ENCODE measurements at regions not wholly inside any gene's neighbourhood (a gene's known extent, or its start where the extent isn't known, plus 50 kb on each side); places are given as distances from the start of the nearest gene placed in this dataset.
A peak's percentile ranks its signal among the peaks of the same experiment; 100 is the strongest.

DNA sequence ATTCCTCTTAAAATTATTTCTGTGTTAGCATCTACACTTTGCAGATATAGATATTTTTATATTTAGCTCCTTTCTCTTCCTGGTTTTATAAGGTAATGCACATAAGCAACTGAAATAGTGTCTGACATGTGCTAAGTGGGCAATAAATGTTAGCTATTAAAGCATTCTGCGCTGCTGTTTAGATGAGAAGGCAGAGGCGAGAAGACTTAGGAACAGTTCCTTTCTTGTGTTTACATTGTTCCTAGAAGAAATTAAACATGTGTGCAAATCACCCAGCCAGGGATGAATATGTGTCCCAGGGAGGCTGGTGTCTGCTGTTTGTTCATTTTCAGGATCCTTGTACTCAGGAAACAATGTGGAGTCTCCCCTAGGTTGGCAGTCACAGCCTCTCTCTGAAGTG is 292.3 kb downstream of the PMP22 start:
- Mint-ChIP-seq H3K4me1 (no peaks in the 10 kb centered on the region), H3K36me3 (peaks cover 1% of the 10 kb centered on the region), H3K27me3 (peaks cover 47% of the 10 kb centered on the region), H3K27ac (no peak overlapping the region), H3K4me3 (no peak overlapping the region), H3K9me3 (peaks cover 21% of the 10 kb centered on the region)
- no peak for DNase-seq

DNA sequence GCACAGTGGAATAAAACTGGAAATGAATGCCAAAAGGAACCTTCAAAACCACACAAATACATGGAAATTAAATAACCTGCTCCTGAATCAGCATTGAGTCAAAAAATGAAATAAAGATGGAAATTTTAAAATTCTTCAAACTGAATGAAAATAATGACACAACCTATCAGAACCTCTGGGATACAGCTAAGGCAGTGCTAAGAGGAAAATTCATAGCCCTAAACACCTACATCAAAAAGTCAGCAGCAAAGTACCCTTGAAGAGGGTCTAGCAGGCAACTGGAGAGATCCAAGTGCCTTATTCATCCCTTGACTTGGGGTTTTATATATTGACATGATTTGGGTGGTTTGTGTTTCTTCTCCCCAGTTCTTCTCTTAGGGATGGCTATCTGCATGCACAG is 294.1 kb downstream of the PMP22 start:
- Mint-ChIP-seq H3K4me3 (no peak overlapping the region), H3K27me3 (peaks cover 45% of the 10 kb centered on the region), H3K27ac (no peak overlapping the region), H3K4me1 (no peaks in the 10 kb centered on the region), H3K9me3 (peaks cover 21% of the 10 kb centered on the region), H3K36me3 (peaks cover 1% of the 10 kb centered on the region)
- no peak for DNase-seq

DNA sequence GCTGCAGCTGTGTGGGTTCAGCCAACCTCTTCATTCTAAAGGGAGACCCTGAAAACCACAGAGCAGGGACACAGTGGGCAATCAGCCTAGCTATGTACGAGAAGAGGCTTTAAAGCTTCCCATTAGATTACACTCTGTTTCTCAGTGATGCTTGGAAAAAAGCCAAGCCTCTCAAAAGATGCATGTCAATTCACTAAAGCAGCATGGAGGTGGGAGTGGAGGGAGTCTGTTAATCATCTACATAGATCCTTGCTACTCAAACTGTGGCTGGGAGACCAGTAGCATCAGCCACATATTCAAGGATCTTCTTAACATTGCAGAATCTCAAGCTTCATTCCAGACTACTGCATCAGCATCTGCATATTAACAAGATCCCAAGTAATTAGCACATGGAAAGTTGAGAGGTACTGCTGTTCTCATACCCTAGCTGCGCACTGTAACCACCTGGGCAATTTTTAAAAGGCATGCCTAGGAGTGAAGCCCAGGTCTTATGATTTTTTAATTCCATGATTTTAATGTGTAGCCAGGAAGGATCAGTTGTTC is 305.9 kb downstream of the PMP22 start:
- no peaks in the 10 kb centered on the region for H3K9me3 Mint-ChIP-seq
- H3K27me3 Mint-ChIP-seq, result peaks cover 4% of the 10 kb centered on the region
- H3K4me3 Mint-ChIP-seq, result no peak overlapping the region
- H3K27ac Mint-ChIP-seq, result no peak overlapping the region
- no peaks in the 10 kb centered on the region for H3K36me3 Mint-ChIP-seq
- H3K4me1 Mint-ChIP-seq, result no peaks in the 10 kb centered on the region
- DNase-seq, result no peak

DNA sequence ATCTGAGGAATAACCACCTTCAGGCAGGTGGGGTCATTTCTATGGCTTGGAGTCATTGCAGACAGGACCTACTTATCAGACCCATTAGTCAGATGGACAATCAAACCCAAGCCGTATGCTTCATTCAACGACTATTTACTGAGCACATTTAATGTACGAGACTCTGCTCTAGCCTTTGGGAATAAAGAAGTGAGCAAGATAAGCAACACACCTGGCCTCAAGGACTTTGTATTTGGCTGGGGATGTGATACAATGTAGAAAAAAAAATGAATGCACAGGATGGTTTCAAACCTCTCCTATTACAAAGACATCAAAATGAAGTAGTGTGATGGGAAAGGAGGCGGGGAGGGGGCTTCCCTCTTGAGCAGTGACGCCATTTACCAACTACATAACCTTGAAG is 311.7 kb downstream of the PMP22 start:
- Mint-ChIP-seq H3K27ac (no peak overlapping the region), H3K36me3 (no peaks in the 10 kb centered on the region)

DNA sequence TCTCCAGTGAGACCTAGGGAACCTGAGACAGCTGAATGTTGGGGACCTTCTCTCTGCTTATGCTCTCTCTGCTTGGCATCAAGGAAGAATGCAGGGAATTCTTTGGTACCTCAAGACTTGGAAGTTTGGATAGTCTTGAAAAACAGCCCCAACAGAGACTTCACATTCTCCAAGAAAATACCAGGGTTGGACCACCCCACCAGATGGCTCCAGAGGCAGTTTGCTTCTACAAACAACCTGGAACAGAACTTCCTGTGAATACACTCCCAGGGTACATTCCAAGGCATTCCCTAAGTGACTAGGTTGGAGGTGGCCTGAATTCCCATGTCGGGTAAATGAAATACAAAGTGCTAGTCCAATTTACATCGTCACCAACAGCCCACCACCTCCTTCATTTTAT is 314.4 kb downstream of the PMP22 start:
- Mint-ChIP-seq H3K27me3 (peaks cover 7% of the 10 kb centered on the region), H3K9me3 (no peaks in the 10 kb centered on the region), H3K4me1 (no peaks in the 10 kb centered on the region), H3K36me3 (no peaks in the 10 kb centered on the region), H3K4me3 (no peak overlapping the region), H3K27ac (no peak overlapping the region)
- no peak for DNase-seq

More for the DNA sequence above, 311.7 kb downstream of the PMP22 start:
- DNase-seq, result no peak
- H3K4me1 Mint-ChIP-seq, result no peaks in the 10 kb centered on the region
- H3K4me3 Mint-ChIP-seq, result no peak overlapping the region
- peaks cover 7% of the 10 kb centered on the region for H3K27me3 Mint-ChIP-seq
- no peaks in the 10 kb centered on the region for H3K9me3 Mint-ChIP-seq

DNA sequence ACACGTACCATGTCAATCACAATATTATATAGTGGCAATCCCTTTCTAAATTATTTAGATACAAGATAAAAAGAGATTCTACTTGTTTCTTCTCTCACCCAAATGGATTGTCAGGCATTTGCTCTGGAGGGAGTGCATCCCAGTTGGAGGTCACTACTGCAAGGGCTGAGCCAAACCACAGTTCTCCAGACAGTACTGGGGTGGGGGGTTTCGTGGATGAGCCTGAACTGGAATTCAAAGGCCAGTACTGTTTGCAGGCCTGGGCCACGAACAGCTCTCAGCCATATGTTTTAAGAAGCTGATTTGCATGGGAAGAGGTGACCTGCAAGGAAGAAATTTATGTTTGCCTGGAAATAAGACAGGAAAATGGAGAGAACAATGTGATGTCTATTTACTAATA is 314.9 kb downstream of the PMP22 start:
- Mint-ChIP-seq H3K9me3 (no peaks in the 10 kb centered on the region), H3K36me3 (no peaks in the 10 kb centered on the region), H3K4me1 (no peaks in the 10 kb centered on the region), H3K27ac (no peak overlapping the region), H3K27me3 (peaks cover 7% of the 10 kb centered on the region), H3K4me3 (no peak overlapping the region)
- DNase-seq, result no peak

DNA sequence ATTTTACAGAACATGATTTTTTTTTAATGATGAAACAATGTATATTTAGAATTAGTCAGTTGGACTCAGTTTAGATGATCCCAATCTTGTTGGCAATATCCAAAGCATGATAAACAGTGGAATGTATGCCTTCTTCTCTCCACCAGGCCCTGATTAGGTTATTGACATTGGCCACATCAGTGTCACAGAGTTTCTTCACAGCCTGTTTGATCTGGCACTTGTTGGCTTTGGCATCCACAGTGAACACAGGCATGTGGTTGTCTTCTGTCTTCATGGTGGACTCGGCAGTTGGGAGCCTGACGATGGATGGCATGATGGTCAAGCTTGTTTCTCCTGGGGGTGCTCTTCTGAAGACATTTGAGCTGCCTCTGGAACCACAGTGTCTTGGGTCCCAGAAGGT is 317.5 kb downstream of the PMP22 start:
- no peaks in the 10 kb centered on the region for H3K4me1 Mint-ChIP-seq
- H3K27me3 Mint-ChIP-seq, result peaks cover 20% of the 10 kb centered on the region
- H3K9me3 Mint-ChIP-seq, result no peaks in the 10 kb centered on the region
- H3K36me3 Mint-ChIP-seq, result no peaks in the 10 kb centered on the region
- no peak overlapping the region for H3K27ac Mint-ChIP-seq
- no peak overlapping the region for H3K4me3 Mint-ChIP-seq
- no peak for DNase-seq

DNA sequence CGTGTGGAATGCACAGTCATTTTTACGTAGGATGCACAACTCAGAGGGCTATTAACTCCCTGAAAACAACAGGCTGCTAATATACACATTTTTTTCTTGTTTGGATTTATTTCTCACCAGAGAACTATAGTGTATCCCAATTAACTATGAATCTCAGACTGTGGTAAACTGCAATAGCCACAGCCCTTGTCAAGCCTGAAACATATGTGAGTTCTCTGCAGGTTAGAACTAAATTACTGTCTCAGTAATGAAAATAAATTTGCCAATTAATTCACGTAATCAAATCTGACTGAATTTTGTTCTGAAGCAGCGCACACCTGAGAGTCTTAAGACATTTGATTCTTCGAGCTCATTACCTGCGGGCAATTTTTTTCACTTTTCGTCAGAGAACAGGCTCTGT is 318.6 kb downstream of the PMP22 start:
- no peak for DNase-seq
- Mint-ChIP-seq H3K9me3 (no peaks in the 10 kb centered on the region), H3K36me3 (no peaks in the 10 kb centered on the region)

DNA sequence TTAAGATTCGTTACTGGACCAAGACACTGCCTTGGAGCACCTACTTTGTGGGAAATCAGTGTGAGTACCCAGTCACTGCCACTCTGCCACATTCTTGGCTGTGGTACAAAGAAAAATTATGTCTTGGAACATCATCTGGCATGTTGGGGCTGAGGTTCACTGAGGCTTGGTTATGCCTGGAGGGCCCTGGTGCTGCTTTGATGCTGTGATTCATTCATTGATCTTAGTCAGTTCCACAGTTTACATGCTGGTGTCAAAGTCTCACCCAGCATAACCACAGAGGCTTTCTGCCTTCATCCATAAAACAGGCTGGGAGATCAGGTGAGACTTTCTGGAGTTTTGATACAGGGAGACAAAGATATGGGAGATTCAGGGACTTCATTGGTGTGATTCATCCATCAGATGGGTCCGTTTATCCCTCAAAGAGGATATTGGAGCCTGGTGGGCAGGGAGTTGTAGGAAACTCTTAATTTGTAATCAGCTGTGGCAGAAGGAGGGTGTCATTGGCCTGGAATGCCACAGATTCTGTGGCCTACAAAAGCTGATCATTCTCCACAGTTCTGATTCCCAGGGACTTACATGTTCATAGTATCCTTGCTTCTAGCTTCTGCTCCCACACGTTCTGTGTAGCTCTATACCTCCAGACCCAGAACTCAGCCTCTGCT is 322.5 kb downstream of the PMP22 start:
- no peak for DNase-seq
- peaks cover 21% of the 10 kb centered on the region for H3K27me3 Mint-ChIP-seq
- H3K36me3 Mint-ChIP-seq, result no peaks in the 10 kb centered on the region
- no peaks in the 10 kb centered on the region for H3K9me3 Mint-ChIP-seq
- H3K4me3 Mint-ChIP-seq, result no peak overlapping the region
- no peaks in the 10 kb centered on the region for H3K4me1 Mint-ChIP-seq
- H3K27ac Mint-ChIP-seq, result no peak overlapping the region

More for the DNA sequence above, 318.6 kb downstream of the PMP22 start:
- H3K27ac Mint-ChIP-seq, result no peak overlapping the region
- no peaks in the 10 kb centered on the region for H3K4me1 Mint-ChIP-seq
- peaks cover 21% of the 10 kb centered on the region for H3K27me3 Mint-ChIP-seq
- H3K4me3 Mint-ChIP-seq, result no peak overlapping the region

DNA sequence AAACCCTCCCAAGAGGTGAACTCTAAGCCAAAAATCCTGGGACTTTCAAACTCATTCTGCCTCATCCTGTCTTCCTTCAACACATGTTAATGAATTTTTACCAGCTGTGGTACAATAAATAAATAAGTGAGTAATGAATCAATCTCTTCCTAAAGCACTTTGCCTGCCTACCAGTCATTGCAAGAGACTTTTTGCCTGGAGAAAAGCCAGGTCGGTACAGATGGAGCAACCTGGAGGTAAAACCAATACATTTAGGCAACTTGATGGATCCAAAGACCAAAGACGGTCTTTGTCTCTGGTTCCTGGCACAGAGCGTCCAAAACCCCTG is 324.2 kb downstream of the PMP22 start:
- no peak for DNase-seq
- Mint-ChIP-seq H3K27me3 (peaks cover 30% of the 10 kb centered on the region), H3K4me1 (no peaks in the 10 kb centered on the region), H3K27ac (no peak overlapping the region), H3K9me3 (no peaks in the 10 kb centered on the region), H3K36me3 (no peaks in the 10 kb centered on the region), H3K4me3 (no peak overlapping the region)

DNA sequence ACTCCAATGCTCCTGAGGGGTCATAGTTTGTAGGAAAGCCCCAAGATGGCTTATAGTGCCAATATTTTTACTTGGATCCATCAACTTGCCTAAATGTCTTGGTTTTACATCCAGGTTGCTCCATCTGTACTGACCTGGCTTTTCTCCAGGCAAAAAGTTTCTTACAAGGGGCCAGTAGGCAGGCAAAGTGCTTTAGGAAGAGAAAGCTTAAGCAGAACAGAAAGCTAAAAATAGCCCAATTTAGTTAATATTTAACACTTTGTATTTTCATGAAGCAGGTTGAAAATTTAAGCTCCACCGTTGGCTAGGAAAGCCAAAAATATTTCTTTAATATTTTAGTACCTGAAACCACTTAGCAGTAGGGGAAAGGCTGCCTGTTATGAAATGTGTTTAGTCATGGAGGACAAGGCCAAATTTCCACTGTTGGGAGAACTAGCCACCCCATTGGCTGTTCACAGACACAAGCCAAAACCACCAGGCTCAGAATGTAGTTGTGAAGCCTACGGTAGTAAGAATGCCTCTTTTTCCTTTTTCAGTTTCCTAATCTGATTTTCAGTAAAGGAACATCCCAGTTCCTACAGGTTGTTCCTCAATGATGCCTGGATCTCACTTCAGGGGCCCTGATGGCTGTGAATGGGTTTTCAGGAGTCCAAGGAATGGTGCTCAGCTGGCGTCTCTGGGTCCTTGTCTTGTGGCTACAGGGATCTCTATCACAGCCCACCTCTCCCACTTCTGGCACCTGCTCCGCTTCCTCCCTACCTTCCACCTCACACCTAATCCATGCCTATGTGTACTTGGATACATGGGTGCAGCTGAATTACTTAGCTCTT is 324.8 kb downstream of the PMP22 start:
- H3K36me3 Mint-ChIP-seq, result no peaks in the 10 kb centered on the region
- DNase-seq, result no peak
- peaks cover 30% of the 10 kb centered on the region for H3K27me3 Mint-ChIP-seq
- no peak overlapping the region for H3K4me3 Mint-ChIP-seq
- H3K4me1 Mint-ChIP-seq, result no peaks in the 10 kb centered on the region
- no peak overlapping the region for H3K27ac Mint-ChIP-seq
- no peaks in the 10 kb centered on the region for H3K9me3 Mint-ChIP-seq

DNA sequence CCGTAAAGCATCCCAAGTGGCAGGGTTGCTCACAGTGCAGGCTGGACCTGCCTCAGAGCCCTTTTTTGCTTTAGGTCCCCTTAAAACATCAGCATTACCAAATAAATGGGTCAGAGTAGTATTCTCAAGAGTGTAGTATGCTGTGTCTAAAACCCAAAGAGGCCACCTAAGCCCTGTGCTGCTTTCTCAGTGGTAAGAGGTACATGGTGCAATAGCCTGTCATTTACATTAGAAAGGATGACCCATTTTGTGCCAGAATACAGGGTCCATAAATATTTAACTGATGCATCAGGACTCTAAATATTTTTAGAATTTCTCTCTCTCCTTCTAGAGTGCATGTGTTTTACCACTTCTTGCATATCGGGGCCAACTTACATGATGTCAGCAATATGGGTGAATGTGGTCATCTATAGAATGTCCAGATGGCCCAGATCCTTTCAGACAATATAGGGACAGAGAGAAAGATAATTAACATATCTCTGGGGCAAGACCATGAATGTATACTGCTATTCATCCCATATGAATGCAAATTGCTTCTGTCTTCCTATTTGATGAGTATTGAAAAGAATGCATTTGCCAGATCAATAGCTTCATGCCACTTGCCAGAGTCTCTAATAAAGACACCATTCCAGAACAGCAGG is 329.2 kb downstream of the PMP22 start:
- Mint-ChIP-seq H3K27ac (no peak overlapping the region), H3K36me3 (no peaks in the 10 kb centered on the region), H3K4me1 (no peaks in the 10 kb centered on the region), H3K27me3 (peaks cover 12% of the 10 kb centered on the region), H3K4me3 (no peak overlapping the region), H3K9me3 (no peaks in the 10 kb centered on the region)
- no peak for DNase-seq

DNA sequence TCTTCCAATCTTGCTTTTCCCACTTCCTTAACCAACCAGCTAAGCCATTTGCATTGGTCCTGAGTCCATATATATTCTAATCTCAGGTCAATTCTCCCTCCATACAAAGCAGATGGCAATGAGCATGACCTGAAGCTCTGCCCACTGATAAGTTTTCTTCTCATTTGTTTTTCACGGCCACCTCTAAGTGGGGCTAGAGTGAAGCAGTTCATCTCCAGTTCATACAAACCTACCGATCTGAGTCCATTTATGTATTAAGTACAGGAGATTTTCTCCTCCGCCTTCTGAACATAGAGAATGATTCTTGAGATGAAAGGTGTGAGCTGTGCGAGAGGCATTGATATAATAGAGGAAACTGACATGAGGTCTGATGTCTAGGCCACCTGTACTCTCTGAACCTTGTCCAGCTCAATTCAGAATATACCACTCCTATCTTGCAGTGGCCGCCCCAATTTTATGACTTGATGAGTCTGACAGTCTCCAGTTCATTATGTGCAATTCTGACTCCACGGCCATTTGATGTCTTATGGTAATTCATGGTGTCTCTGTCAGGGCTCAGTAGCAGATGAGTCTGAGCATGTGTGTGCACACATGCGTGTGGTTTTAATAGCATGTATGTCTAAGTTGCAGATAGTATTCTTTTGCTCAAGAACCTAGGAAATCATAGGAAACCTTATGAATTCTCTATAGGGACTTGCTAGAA is 329.8 kb downstream of the PMP22 start:
- no peak for DNase-seq
- peaks cover 12% of the 10 kb centered on the region for H3K27me3 Mint-ChIP-seq
- H3K27ac Mint-ChIP-seq, result no peak overlapping the region
- no peaks in the 10 kb centered on the region for H3K9me3 Mint-ChIP-seq
- H3K36me3 Mint-ChIP-seq, result no peaks in the 10 kb centered on the region
- no peaks in the 10 kb centered on the region for H3K4me1 Mint-ChIP-seq
- no peak overlapping the region for H3K4me3 Mint-ChIP-seq

DNA sequence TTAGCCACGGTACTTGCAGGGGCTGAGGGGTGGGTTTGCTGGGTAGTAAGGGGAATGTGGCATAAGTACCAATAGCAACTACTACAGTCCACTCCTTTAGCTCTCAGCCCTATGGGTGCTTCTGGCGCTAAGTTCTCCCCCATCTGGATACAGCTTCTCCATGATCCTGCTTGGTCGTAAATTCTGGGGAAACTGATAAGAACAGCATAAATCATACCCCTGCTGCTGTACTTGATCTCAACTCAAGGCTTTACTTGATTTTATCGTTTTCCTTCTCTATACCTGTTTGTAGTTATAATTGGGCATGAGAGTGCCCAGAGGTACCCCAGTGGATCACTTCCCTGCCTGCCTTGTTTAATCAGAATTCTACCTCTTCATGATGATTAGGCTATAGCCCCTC is 331.4 kb downstream of the PMP22 start:
- Mint-ChIP-seq H3K9me3 (no peaks in the 10 kb centered on the region), H3K27me3 (peaks cover 12% of the 10 kb centered on the region), H3K36me3 (no peaks in the 10 kb centered on the region), H3K27ac (no peak overlapping the region), H3K4me1 (no peaks in the 10 kb centered on the region), H3K4me3 (no peak overlapping the region)
- DNase-seq, result no peak

DNA sequence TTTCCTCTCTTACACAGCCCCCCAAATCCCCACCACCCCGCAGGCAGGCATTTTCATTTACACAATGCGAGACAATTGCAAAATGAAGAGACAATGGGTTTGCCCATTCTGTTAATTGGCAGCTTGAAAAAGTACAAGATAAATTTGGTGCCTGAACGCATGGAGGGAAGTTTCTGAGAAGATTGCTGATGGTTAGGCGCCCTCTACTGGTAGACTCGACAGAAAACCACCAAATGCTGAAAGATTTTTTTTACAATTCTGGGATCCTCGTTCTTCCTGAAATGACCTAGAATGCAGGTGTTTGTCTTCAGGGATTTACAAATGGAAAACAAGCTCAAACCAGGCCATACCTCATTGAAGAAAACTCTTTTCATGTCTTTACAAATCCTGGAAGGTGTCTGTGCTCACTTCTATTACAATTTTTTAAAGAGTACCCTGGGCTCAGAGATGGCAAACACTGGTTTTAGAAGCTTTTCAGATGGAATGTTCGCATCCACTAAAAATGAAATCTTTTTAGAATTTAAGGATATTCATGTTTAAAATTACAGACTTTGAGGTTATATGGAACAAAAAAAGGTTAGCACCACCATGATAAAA is 338.5 kb downstream of the PMP22 start:
- Mint-ChIP-seq H3K27me3 (peaks cover 5% of the 10 kb centered on the region), H3K36me3 (no peaks in the 10 kb centered on the region), H3K4me1 (no peaks in the 10 kb centered on the region), H3K27ac (no peak overlapping the region), H3K4me3 (no peak overlapping the region), H3K9me3 (peaks cover 6% of the 10 kb centered on the region)
- peak; percentile 24 for DNase-seq

Measured in activated naive CD8-positive, alpha-beta T cell treated with anti-CD3 and anti-CD28 coated beads for 36 hours (primary cell).